GM19240 (cell line): ENCODE measurements at regions not wholly inside any gene's neighbourhood (a gene's known extent, or its start where the extent isn't known, plus 50 kb on each side); places are given as distances from the start of the nearest gene placed in this dataset.

Source experiments
- DNase-seq: peaks from one replicate; pipeline ENCODE4 v3.0.0; 2011; ENCODE audit warnings: low spot score; ENCODE audit not compliant: insufficient read length

DNA sequence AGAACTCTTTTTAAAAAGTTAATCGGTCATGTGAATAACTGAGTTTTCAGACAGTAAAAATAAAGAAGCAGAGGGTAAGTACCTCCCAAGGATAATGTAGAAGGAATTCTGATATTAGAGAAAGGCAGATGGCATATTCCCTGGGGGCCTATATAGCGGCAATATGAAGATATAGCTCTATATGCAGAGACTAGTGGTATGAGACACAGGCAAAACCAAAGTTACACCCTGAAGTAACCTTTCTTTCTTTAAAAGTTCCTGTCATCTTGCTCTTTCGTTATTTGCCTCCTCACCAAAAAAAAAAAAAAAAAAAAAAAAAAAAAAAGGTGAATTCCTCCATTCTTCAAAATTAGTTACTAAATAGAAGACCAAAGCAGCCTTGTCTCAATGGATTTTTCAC lies 76.2 kb upstream of the ARHGAP32 start:
- DNase-seq: no peak

DNA sequence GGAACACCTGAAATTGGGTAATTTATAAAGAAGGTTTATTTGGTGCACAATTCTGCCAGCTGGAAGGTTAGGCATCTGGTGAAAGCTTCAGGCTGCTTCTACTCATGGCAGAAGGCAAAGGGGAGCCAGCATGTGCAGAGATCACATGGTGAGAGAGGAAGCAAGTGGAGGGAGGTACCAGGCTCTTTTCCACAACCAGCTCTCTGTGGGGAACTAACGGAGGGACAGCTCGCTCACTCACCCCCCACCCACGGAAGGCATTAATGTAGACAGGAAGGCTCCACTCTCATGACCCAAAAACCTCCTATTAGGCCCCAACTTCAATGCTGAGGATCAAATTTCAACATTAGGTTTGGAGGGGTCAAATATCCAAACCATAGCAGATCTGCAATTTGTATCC lies 75.6 kb upstream of the ARHGAP32 start:
- no peak for DNase-seq

DNA sequence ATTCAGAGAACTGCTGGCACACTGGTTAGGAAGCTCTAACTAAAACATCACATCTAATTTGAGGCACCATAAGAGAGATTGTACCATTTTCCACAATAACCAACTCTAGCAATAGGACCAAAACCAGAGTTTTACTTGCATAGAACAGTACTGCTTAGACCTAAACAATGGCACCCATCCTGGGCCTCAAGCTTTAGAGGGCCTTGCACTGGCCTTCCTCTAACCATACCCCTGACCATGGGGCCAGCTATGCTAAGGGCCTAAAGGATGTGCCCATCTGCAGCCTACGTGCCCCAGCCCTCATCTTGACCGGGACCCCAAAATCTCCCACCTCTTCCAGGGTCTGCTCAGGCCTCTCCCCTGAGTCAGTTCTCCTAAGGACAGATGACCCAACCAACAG lies 74.4 kb upstream of the ARHGAP32 start:
- no peak for DNase-seq

DNA sequence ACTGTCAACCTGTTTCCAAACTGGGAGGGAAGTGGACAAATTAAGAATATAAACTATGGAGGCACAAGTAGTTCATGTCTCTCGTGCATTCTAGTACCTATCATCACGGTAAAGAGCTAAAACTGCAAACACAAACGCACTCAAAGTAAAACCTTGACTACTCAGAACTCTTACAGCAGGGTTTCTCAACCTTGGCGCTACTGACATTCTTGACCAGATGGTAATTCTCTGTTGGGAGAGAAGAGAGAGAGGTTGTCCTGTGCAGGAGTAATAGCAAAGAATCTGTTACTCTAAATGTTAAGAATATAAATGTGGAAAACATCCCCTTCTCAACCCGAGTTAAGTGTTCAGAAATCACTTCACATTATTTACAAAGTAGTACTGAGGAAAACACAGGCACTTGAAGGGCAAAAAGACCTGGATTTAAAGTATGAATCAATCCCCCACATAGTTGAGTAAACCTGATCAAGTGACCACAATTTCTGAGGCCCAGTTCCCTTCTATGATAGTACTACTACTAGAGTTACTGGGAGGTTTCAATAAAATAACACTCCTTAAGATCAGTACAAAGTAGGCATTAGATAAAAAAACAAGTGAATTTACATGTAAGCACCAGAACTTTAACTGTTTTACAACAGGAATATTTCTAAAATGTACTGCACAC lies 73.1 kb upstream of the ARHGAP32 start:
- no peak for DNase-seq

DNA sequence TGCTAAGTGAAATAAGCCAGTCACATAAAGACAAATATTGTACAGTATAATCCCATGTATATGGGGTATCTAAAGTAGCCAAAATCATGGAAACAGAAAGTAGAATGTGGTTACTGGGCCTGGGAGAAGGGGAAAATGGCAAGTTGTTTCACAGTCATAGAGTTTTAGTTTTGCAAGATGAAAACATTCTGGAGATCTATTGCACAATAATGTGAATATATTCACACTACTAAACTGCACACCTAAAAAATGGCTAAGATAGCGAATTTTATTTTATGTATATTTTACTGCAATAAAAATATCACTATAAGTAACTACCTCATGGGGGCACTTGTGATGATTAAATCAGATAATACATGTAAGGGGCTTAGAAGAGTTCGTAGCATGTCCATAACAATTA lies 72.0 kb upstream of the ARHGAP32 start:
- no peak for DNase-seq

DNA sequence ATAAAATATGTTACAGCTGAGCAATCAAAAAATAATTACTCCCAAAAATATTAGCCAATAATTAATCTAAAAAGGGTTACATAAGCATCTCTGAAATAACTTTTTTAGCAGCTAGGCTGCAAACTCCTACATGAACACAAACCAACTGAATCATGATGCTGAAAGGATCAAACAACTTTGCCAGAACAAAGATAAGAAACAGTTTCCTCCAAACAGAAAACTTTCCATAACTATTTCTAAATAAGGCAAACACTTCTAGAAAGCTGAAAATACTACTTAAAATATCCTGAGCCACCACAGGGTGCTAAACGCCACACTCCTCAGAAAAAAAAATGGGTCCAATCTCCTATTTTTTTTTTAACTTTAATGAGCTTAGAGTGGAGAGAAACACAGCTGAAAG lies 68.6 kb upstream of the ARHGAP32 start:
- no peak for DNase-seq

DNA sequence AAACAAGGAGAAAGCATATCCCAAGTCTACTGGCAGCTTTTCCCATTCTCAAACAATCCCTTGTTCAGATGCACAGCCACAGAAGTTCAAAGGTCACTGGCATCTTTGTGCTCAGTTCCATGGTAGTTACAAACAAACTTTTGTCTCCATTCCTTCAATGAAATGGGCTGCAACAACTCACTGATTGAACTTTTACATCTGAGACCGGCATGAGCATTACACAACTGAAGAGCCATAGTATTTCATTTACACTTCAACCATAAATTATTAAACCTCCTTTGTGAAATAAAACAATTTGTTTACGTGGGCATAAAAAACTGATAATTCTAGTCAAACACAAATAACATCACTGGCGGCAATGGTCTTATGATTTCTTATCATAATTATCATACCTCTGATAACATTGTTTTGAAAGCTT lies 67.8 kb upstream of the ARHGAP32 start:
- DNase-seq: no peak

DNA sequence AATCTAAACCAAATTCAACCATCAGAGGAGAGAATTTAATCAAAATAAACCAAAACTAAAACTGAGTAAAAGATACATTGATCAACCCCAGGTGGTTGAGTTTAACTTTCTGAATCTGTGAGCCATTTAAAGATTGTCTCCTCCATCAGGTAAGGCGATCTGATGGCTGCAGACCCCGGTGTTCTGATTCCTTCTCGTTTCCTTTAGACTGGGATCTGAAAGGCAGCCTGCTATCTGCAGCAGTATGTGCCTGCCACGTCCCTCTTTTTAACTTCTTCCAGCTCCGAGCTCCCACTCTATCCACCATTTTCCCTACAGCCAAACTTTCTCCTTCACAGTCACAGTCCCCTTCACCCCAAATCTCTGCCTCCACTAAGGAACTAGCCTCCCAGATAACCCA lies 66.1 kb upstream of the ARHGAP32 start:
- no peak for DNase-seq

DNA sequence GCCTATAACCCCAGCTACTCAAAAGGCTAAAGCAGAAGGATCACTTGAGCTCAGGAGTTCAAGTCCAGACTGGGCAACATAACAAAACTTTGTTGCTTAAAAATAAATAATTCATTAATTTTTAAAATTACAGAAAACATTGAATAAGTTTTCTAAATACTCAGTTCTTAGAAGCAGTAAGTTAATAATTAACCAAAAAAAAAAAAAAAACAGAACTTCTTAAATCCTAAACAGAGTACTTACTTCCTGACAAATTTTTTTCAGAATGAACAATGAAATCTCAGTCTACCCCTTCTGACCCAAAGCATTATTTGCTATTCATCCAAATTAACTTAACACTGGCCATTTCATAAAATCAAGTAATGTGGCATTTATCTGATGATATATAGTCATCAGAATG lies 65.4 kb upstream of the ARHGAP32 start:
- no peak for DNase-seq

DNA sequence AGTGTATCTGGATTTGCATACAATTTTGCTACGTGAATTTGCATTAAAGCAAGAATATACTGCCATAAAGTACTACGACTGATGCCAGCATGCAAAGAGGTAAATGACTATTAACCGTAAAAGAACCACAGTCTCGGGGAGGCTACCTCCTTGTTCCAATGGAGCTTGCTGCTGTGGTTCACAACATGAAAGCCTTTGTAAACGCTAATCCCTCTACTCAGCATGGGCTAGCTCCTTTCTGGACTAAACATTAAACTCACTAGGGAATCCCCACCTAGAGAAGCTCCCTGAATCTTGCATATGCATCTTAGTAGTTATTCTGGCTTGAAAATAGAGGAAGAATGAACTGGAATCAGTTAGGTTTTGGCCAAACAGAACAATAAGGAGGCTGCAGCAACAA lies 60.5 kb upstream of the ARHGAP32 start:
- no peak for DNase-seq

DNA sequence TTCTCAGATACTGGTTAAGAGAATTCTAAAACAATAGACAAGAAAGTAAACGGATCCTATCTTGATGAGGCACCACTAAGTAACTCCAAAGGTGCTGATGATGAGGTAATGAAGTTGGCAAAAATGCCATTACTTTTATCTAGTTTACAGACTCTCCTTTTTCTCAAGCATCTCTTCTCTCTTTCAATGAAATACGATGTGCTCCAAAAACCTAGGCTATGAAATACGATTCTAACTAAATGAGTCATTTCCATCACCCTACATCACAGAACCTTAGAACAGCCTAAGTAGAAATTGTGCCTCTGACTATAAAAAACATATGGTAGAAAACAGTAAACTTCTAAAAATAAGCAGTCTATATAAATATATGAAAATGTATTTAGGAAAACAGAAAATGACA lies 58.9 kb upstream of the ARHGAP32 start:
- DNase-seq: no peak

DNA sequence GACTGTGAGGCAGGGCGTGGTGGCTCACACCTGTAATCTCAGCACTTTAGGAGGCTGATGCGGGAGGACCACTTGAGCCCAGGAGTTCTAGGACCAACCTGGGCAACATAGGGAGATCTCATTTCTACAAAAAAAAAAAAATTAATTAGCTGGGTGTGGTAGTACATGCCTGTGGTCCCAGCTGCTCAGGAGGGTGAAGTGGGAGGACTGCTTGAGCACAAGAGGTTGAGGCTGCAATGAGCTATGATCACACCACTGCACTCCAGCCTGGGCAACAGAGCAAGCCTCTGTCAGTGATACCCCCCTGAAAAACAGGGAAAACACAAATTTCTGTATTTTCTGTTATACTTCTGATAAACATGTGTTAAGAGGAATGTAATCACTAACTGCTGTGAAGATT lies 57.8 kb upstream of the ARHGAP32 start:
- DNase-seq: no peak

DNA sequence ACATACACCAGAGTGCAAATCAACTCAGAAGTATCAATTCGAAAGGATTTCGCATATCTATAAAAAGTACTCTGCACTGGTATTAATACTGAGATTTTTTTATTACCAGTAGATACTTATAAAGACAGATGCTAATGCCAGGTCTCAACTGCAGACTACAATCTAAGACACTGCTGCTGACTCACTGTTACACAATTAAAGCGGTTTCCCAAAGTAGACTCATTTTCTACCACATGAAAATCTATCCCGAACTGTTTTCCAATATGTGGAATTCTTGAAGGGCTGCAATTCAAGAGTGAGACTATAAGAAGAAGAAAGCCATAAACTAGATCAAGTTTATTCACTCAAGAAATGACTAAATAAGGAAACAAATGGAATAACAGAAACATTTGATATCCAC lies 57.2 kb upstream of the ARHGAP32 start:
- DNase-seq: no peak

DNA sequence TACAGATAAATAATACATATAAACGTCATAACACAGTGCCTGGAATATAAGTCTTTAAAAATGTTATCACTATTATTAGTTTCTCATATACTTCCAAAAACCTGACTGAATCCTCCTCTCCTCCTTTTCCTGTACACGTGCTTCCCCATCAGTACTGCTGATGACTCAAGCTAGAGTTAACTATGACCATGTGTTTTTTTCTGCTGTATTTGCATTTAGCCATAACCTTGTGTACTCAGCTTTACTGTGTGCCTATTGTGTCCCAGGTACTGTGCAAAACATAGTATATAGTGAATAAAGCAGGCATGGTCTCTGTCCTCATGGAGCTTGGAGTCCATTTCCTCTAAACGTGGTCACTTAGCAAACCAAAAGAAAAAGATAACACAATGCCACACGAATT lies 56.5 kb upstream of the ARHGAP32 start:
- DNase-seq: no peak

DNA sequence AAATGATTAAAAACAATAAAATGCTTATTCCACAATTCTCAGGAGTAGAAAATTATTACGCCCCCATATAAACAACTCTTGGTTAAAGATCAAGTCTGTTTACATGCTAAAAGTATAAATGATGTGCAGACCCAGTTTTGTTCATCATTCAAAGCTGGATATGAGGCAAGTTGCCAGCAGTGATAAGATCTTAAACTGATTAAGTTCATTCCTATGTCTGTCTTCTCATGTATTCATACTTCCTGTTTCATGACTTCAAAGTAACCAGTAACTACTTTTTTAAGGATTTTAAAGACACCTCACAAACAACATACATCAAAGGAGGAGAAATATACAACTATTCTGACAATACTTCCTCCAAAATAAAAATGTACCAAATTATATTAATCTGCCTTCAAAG lies 55.0 kb upstream of the ARHGAP32 start:
- no peak for DNase-seq

DNA sequence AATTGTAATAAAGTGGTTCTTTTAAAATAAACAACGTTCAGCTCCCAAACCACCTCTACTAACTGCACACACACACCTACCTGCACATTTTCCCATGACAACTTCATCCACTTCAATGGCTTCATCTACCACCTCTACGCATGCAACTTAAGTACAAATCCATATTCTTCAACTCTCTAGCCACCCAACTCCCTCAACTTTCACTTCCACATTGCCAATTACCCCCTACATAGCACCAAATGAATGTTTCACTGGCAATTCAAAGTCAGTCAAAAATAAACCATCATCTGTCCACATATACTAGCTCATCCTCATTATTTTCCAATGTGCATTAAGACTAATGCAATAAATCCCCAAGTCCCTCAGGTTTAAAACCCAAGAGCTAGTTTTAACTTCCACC lies 50.7 kb upstream of the ARHGAP32 start:
- no peak for DNase-seq
